Thyroid gland (tissue), 4 donors: ENCODE measurements at regions not wholly inside any gene's neighbourhood (a gene's known extent, or its start where the extent isn't known, plus 50 kb on each side); places are given as distances from the start of the nearest gene placed in this dataset.

ENCODE experiments used
- DNase-seq, 2 donors: peaks; one replicate each; pipeline ENCODE4 v3.0.0-alpha.2; 2019
- H3K27ac ChIP-seq, 3 donors: fragments of 200-600 bp; sonication (generic); 1 replicate in 2 of 3; 2 replicates in 1 of 3; pipeline ENCODE4 v1.5.1; 2016 to 2019; ENCODE audit warnings: mild to moderate bottlenecking in 1 of 3, moderate library complexity in 1 of 3
- H3K27me3 ChIP-seq: fragments of 200-600 bp; sonication (generic); one replicate; pipeline ENCODE4 v1.5.1; 2019
- H3K36me3 ChIP-seq, 2 donors: fragments of 200-600 bp; sonication (generic); one replicate each; pipeline ENCODE4 v1.5.1; 2016 to 2019
- H3K4me1 ChIP-seq, 2 donors: fragments of 200-600 bp; sonication (generic); one replicate each; pipeline ENCODE4 v1.5.1; 2017 to 2019
- H3K4me3 ChIP-seq, 3 donors: fragments of 200-600 bp; sonication (generic); replicated peaks in 1 of 3; 1 replicate in 2 of 3; 2 replicates in 1 of 3; pipeline ENCODE4 v1.5.1; 2016; ENCODE audit warnings: mild to moderate bottlenecking in 1 of 3
- H3K9me3 ChIP-seq: fragments of 200-600 bp; sonication (generic); one replicate; pipeline ENCODE4 v1.5.1; 2017
- CTCF ChIP-seq, 6 experiments: fragments of 200-600 bp in 3 of 6; fragments of 450-650 bp in 3 of 6; sonication (generic) in 3 of 6; IDR thresholded peaks; one replicate each; pipeline ENCODE4 v1.5.1; 2016 to 2019; ENCODE audit warnings: antibody characterized with exemption in 6 of 6, mild to moderate bottlenecking in 2 of 6, inconsistent platforms in 1 of 6, moderate library complexity in 1 of 6
- POLR2A ChIP-seq, 2 donors: fragments of 450-650 bp; IDR thresholded peaks; one replicate each; pipeline ENCODE4 v1.6.1; 2017; ENCODE audit warnings: antibody characterized with exemption in 2 of 2, mild to moderate bottlenecking in 2 of 2, moderate library complexity in 1 of 2
- WGBS, 2 donors: methylation state at CpG; one replicate each; pipeline ENCODE4 v1.1.5; 2017; 5-methylcytosine and 5-hydroxymethylcytosine counted together
- intact Hi-C: fragments of 100-400 bp; cut with DNase I; formaldehyde crosslinking; loops from one replicate; pipeline ENCODE4 v1.15.1; 2023

GRCh38 chr4:79207281-79207680 is 118.6 kb downstream of the NAA11 start:
- no peak overlapping the region for H3K4me3 ChIP-seq
- no peaks in the 10 kb centered on the region for H3K36me3 ChIP-seq
- intact Hi-C loops, result no loop called here
- no peaks in the 10 kb centered on the region for H3K4me1 ChIP-seq
- H3K27me3 ChIP-seq, result no peaks in the 10 kb centered on the region
- TF ChIP-seq CTCF (IDR thresholded peaks at IDR 0.05) (no peak), POLR2A (IDR thresholded peaks at IDR 0.05) (no peak)
- no peaks in the 10 kb centered on the region for H3K9me3 ChIP-seq
- no peak overlapping the region for H3K27ac ChIP-seq
- no peak for DNase-seq

GRCh38 chr4:79206660-79207059 is 119.2 kb downstream of the NAA11 start:
- WGBS, 2 donors, result 91% methylated on average over 4 of the region's 4 CpGs

GRCh38 chr4:79205121-79205520 is 120.7 kb downstream of the NAA11 start:
- TF ChIP-seq CTCF (IDR thresholded peaks at IDR 0.05), result no peak
- no peak for TF ChIP-seq POLR2A (IDR thresholded peaks at IDR 0.05)
- Histone ChIP-seq H3K27ac (no peak overlapping the region), H3K4me1 (no peaks in the 10 kb centered on the region), H3K4me3 (no peak overlapping the region), H3K36me3 (no peaks in the 10 kb centered on the region), H3K27me3 (no peaks in the 10 kb centered on the region), H3K9me3 (no peaks in the 10 kb centered on the region)
- intact Hi-C loops, result no loop called here
- no peak for DNase-seq
- 79 to 87% methylated on average over 3 of the region's 3 CpGs for WGBS, 2 donors

More at GRCh38 chr4:79206660-79207059, 119.2 kb downstream of the NAA11 start:
- H3K4me3 ChIP-seq, result no peak overlapping the region
- H3K36me3 ChIP-seq, result no peaks in the 10 kb centered on the region
- no peaks in the 10 kb centered on the region for H3K4me1 ChIP-seq
- intact Hi-C loops, result no loop called here
- H3K27ac ChIP-seq, result no peak overlapping the region
- DNase-seq, result no peak
- no peaks in the 10 kb centered on the region for H3K27me3 ChIP-seq
- TF ChIP-seq CTCF (IDR thresholded peaks at IDR 0.05) (no peak), POLR2A (IDR thresholded peaks at IDR 0.05) (no peak)
- H3K9me3 ChIP-seq, result no peaks in the 10 kb centered on the region

GRCh38 chr4:79201971-79202370 is 123.9 kb downstream of the NAA11 start:
- Histone ChIP-seq H3K27me3 (no peaks in the 10 kb centered on the region), H3K4me1 (no peaks in the 10 kb centered on the region), H3K9me3 (no peaks in the 10 kb centered on the region), H3K36me3 (no peaks in the 10 kb centered on the region), H3K27ac (no peak overlapping the region), H3K4me3 (no peak overlapping the region)
- intact Hi-C loops, result no loop called here
- no peak for DNase-seq
- TF ChIP-seq CTCF (IDR thresholded peaks at IDR 0.05) (no peak), POLR2A (IDR thresholded peaks at IDR 0.05) (no peak)
- WGBS, 2 donors, result 66 to 69% methylated on average over 2 of the region's 2 CpGs

GRCh38 chr4:79199743-79200142 is 126.1 kb downstream of the NAA11 start:
- Histone ChIP-seq H3K36me3 (no peaks in the 10 kb centered on the region), H3K4me3 (no peak overlapping the region), H3K9me3 (no peaks in the 10 kb centered on the region), H3K4me1 (no peaks in the 10 kb centered on the region), H3K27ac (no peak overlapping the region), H3K27me3 (no peaks in the 10 kb centered on the region)
- 86 to 88% methylated on average over 2 of the region's 2 CpGs for WGBS, 2 donors
- TF ChIP-seq POLR2A (IDR thresholded peaks at IDR 0.05), result no peak
- no peak for TF ChIP-seq CTCF (IDR thresholded peaks at IDR 0.05)
- intact Hi-C loops, result no loop called here
- no peak for DNase-seq
